Activated gamma-delta T cell treated with anti-CD3 and anti-CD28 coated beads, Interleukin-2, amount 50 U/mL, for 16 hours (primary cell): ENCODE measurements at regions not wholly inside any gene's neighbourhood (a gene's known extent, or its start where the extent isn't known, plus 50 kb on each side); places are given as distances from the start of the nearest gene placed in this dataset.
"Not testable (repeated sequence)": the region's sequence is repeated elsewhere in the genome, so short reads cannot be mapped to it uniquely, and the experiment has no call there.

Experiments used
- DNase-seq: peaks from one replicate; pipeline ENCODE4 v3.0.0-alpha.2; 2020; ENCODE audit warnings: low read depth

DNA sequence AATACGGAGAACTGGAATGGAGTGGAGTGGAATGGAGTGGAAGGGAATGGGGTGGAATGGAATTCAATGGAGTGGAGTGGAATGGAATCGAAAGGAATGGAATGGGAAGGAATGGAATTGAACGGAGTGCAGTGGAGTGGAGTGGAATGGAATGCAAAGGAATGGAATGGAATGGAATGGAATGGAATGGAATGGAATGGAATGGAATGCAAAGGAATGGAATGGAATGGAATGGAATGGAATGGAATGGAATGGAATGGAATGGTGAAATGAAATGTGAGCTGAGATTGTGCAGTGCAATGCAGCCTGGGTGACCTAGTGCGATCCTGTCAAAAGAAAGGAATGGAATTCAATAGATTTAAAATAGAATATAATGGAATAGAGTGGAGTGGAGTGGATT lies 357.3 kb upstream of the WSB1 start:
- DNase-seq: not testable (repeated sequence)

DNA sequence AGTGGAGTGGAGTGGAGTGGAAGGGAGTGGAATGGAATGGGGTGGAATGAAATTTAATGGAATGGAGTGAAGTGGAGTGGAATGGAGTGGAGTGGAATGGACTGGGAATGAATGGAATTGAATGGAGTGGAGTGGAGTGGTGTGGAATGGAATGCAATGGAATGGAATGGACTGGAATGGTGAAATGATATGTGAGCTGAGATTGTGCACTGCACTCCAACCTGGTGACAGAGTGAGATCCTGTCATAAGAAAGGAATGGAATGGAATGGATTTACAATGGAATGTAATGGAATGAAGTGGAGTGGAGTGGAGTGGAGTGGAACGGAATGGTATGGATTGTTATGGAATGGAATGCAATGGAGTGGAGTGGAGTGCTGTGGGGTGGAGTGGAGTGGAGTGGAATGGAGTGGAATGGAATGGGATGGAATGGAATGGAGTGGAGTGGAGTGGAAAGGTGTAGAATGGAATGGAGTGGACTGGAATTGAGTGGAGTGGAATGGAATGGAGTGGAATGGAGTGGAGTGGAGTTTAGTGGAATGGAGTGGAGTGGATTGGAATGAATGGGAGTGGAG lies 356.1 kb upstream of the WSB1 start:
- DNase-seq: not testable (repeated sequence)

DNA sequence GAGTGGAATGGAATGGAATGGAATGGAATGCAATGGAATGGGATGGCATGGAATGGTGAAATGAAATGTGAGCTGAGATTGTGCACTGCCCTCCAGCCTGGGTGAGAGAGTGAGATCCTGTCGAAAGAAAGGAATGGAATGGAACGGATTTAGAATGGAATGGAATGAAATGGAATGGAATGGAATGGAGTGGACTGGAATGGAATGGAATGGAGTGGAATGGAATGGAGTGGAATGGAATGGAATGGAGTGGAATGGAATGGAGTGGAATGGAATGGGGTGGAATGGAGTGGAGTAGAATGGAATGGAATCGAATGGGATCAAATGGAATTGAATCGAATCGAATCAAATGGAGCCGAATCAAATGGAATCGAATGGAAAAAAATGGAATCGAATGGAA lies 354.2 kb upstream of the WSB1 start:
- not testable (repeated sequence) for DNase-seq

DNA sequence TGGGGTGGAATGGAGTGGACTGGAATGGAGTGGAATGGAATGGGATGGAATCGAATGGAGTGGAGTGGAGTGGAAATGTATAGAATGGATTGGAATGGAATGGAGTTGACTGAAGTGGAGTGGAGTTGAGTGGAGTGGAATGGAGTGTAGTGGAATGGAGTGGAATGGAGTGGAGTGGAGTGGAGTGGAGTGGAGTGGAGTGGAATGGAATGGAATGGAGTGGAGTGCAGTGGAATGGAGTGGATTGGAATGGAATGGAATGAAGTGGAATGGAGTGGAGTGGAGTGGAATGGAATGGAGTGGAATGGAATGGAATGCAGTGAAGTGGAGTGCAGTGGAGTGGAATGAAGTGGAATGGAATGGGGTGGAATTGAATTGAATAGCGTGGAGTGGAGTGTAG lies 353.3 kb upstream of the WSB1 start:
- DNase-seq: not testable (repeated sequence)

DNA sequence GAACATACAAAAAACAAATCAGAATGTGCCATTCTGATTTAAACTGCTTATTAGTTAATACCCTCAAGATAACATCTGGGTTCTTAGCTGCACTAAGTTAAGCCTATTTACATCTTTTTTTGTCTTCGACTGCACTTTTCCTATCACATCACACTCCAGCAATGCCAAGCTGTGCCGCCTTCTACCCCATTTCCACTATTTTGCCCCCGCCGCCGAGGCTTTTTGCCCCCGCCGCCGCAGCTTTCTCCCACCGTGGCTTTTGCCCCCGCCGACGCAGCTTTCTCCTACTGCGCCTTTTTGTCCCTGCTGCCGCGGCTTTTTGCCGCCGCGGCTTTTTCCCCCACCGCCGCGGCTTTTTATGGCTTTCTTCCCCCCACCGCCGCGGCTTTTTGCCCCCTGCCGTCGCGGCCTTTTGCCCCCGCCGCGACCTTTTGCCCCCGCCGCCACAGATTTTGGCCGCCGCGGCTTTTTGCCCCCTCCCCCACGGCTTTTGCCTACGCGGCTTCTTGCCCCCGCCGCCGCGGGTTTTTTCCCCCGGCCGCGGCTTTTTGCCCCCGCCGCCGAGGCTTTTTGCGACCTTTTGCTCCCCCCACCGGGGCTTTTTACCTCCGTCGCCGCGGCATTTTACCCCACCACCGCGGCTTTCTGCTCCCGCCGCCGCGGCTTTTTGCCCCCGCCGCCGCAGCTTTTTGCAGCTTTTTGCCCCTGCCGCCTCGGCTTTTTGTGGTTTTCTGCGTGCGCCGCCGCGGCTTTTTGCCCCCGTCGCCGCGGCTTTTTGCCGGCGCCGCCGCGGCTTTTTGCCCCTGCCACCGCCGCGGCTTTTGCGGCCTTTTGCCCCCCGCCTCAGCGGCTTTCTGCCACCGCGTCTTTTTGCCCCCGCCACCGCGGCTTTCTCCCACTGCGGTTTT lies 331.4 kb upstream of the WSB1 start:
- no peak for DNase-seq

DNA sequence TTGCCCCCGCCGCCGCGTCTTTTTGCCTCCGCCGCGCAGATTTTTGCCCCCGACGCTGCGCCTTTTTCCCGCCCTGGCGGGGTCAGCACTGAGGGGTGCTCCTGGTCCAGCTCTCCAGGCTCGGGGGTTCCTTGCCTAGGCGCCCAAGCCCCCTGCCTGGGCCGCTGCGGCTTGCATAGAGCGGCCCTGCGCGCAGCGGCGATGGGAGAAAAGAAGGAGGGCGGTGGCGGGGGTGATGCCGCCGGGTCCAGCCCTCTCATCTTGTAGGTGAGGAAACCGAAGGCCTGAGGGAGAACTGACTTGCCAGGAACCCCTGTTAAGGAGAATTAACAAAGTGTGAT lies 330.8 kb upstream of the WSB1 start:
- no peak for DNase-seq

DNA sequence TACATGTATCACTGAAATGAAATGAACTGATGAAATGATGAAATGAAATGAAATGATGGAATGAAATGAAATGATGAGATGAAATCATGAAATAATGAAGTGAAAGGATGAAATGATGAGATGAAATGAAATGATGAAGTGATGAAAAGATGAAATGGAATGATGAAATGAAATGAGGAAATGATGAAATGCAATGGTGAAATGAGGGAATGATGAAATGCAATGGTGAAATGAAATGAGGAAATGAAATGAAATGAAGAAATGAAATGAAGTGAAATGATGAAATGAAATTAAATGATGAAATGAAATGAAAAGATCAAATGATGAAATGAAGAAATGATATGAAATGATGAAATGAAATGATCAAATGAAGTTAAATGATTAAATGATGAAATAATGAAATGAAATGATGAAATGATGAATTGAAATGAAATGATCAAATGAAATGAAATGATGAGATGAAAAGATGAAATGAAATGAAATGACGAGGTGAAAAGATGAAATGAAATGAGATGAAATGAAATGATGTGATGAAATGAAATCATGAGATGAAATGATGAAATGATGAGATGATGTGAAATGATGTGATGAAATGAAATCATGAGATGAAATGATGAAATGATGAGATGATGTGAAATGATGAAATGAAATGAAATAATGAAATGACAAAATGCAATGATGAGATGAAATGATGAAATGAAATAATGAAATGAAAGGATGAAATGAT lies 327.9 kb upstream of the WSB1 start:
- not testable (repeated sequence) for DNase-seq

DNA sequence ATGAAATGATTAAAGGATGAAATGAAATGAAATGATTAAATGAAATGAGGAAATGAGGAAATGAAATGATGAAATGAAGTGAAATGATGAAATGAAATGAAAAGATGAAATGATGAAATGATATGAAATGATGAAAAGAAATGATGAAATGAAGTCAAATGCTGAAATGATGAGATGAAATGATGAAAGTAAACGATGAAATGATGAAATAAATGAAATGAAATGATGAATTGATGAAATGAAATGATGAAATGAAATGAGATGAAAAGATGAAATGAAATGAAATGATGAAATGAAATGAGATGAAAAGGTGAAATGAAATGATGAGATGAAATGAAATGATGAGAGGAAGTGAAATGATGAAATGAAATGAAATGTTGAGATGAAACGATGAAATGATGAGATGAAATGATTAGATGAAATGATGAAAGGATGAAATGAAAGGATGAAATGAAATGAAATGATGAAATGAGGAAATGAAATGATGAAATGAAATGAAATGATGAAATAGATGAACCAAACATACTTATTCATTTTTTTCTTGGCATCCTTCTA lies 327.2 kb upstream of the WSB1 start:
- DNase-seq: not testable (repeated sequence)

DNA sequence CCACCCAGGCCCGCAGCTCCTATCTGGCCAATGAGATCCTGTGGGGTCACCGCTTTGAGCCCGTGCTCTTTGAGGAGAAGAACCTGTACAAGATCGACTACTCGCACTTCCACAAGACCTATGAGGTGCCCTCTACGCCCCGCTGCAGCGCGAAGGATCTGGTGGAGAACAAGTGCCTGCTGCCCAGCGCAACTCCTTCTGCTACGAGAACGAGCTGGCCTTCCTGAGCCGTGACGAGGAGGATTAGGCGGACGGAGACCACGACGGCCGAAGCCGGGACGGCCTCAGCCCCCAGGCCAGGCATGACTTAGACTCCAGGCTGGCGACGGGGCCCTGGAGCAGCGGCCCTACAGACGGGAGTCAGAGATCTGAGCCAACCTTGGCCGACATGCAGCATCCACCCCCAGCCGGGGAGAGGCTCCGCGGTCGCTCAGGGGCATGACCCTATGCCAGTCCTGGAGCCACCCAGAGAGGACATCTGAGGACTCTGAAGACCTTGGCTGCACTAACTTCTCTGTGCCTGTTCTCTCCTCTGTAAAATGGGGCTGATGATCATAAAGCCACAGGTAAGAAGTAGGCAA lies 312.0 kb upstream of the WSB1 start:
- DNase-seq: not testable (repeated sequence)

DNA sequence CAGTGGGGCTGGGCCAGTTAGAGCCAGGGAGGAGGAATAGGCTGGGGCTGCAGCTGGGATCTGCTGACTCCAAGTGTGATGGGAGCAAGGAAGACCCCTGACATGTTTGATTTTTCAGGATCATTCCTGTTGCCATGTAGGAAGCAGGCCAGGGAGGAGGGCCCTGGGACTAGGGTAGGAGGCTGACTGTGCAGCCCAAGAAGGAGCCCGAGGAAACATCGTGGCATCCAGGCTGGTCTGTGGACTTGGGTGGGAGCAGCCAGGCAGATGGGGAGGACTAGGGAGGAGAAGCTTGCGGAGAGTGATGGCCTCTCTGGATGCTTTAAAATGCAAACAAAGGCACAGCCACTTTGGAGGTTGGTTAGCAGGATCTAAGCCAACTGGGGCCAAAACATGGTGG lies 311.4 kb upstream of the WSB1 start:
- not testable (repeated sequence) for DNase-seq

DNA sequence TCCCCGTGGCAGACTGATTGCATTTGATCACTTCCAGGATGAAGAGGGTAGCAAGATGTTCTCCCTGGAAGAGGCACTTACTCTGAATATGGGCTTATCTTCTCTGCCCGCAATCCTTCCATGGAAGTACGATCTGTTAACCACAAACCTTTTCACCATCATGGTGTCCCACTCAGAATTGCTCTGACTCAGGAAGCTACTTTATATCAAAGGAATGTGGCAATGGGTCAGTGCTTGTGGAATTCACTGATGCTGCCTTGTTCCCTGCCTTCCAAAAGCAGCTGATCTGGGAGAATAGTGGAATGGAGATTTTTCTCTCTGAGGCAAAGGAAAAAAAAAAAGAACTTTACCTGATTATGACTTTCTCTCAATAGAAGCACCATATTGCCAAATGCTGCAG lies 306.1 kb upstream of the WSB1 start:
- not testable (repeated sequence) for DNase-seq

DNA sequence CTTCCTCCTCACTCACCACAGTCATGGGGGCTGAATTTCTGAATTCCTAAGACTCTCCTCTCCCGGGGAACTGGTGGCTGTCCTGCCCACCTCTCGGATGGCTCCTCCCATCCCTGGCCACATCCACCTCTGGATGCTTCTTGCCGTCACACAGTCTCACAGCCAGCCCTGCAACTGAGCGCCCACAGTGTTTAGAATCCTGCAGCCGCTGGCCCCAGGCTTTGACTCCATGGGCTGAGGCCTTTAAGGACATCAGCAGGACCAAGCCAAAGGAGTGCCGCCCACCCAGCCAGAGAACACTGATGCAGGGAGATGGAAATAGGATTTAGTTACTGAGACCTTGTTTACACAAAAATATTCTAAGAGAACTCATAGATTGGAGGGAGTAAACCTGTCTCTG lies 299.3 kb upstream of the WSB1 start:
- not testable (repeated sequence) for DNase-seq

DNA sequence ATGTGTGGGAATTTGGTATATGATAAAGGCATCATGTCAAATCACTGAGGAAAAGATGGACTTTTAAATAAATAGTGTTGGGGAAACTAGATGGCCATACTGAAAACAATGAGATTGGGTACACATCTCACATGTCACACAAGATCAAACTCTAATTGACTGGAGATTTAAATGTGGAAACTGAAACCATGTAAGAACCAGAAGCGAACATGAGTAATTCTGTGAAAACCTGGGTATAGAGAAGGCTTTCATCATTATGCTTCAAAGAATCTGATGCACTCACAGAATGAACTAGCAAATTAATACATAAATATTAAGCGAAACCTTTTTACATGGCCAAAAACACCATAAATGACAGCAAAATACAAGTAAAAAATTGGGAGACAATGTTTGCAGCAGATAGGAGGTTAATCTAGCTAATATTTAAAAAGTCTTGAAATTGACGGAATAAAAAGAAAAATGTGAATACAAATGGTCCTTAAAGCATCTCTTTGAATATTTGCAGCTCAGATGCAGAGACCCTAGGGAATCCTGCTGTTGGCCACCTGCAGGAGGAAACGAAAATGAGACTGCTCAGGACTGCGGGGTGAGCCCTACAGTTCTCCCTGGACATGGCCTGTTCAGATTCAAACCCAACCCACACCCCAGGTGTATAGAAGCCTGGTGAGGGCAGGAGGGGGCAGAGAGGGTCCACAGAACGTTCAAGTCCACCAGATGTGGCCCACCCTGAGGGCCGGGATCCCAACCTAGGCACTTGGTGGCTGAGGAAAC lies 297.6 kb upstream of the WSB1 start:
- not testable (repeated sequence) for DNase-seq

DNA sequence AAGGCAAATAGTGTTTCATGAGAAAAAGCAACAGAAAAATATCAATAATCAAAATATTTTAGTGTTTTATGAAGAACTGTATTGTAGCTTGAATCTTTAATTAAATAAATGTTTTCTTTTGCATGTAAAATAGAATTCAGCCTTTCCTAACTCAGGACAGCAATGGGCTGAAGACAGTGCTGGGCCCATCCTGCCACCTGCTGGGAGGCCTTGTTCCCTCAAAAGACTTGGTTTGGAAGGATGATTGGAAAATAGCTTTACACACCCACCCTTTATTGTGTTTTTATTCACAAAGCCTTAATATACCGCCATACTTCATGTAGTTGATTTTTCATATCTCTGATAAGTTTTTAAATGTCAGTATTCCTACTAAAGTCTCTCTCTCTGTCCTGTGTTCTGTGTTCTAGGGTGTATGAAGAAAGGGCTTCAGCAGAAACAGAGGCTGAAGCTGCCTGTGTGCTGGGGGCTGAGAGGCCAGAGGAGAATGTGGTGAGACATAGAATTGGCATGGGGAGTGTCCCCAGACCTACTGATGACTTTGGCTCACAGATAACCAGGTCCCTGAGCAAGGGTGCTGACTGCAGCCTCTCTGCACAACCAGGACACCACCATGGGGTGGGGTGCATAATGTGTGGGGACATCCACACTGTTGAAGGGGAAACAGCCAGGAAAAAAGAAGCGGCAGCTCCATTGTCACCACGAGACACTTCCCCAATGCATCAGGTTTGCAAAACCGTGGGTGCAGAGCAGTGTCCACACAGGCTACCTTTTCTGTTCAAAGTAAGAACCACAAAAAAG lies 286.0 kb upstream of the WSB1 start:
- not testable (repeated sequence) for DNase-seq

DNA sequence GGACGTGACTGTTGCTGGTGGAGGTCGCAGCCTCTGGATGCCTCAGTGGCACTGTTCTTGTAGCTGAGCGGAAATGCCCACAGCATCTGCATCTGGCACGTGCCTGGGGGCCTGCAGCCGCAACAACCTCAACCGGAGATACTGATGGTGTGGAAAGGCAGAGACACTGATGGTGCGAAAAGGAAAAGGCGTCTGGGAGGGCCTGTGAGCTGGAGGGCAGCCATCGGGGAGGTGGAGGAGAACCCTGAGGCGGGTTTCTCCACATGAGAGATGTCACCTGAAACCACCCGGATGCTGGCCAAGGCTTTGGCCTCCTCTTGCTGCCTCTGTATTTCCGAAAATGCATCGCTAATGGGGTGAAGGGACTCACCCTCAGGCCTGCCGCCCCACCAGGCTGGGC lies 284.8 kb upstream of the WSB1 start:
- DNase-seq: no peak

DNA sequence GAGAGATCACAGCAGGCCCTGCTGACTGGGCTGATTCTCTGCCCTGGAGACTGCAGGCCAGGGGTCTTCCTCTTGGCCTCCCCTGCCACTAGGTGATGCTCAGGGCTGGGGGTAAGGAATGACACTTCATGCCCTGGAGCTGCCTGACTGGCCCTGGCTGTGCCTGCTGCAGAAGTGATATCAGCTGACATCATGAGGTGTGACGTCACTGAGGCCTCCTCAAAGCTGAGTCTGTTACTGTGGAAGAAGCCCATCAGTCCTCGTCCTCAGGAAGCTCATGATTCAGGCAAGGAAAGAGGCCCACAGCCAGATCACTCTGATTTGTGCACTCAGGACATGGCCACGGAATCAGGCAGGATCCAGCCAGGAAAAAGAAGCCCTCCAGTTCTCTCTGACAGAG lies 283.8 kb upstream of the WSB1 start:
- DNase-seq: not testable (repeated sequence)

DNA sequence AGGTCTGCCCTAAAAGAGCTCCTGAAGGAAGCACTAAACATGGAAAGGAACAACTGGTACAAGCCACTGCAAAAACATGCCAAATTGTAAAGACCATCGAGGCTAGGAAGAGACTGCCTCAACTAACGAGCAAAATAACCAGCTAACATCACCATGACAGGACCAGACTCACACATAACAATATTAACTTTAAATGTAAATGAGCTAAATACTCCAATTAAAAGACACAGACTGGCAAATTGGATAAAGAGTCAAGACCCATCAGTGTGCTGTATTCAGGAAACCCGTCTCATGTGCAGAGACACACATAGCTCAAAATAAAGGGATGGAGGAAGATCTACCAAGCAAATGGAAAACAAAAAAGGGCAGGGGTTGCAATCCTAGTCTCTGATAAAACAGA lies 263.4 kb upstream of the WSB1 start:
- not testable (repeated sequence) for DNase-seq

DNA sequence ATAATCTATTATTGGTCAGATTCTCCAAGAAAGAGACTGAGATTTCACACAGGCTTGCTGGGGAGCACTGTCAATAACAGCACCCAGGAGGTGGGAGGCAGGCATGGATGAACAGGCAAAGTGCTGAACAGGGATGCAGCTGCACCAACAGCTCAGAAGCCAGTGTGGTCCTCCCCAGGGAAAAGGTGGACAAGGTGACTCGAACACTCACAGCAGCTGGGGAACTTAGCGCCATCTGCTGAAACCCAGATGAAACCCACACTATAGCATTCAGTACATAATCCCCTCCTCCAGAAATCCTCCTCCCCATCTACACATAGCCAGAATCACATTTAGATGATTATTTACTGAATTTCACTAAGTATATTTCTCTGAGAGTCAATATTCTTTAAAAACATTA lies 255.2 kb upstream of the WSB1 start:
- no peak for DNase-seq

DNA sequence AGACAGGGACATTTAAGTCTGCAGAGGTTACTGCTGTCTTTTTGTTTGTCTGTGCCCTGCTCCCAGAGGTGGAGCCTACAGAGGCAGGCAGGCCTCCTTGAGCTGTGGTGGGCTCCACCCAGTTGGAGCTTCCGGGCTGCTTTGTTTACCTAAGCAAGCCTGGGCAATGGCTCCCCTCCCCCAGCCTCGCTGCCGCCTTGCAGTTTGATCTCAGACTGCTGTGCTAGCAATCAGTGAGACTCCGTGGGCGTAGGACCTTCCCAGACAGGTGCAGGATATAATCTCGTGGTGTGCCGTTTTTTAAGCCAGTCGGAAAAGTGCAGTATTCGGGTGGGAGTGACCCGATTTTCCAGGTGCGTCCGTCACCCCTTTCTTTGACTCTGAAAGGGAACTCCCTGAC lies 248.9 kb upstream of the WSB1 start:
- DNase-seq: not testable (repeated sequence)

DNA sequence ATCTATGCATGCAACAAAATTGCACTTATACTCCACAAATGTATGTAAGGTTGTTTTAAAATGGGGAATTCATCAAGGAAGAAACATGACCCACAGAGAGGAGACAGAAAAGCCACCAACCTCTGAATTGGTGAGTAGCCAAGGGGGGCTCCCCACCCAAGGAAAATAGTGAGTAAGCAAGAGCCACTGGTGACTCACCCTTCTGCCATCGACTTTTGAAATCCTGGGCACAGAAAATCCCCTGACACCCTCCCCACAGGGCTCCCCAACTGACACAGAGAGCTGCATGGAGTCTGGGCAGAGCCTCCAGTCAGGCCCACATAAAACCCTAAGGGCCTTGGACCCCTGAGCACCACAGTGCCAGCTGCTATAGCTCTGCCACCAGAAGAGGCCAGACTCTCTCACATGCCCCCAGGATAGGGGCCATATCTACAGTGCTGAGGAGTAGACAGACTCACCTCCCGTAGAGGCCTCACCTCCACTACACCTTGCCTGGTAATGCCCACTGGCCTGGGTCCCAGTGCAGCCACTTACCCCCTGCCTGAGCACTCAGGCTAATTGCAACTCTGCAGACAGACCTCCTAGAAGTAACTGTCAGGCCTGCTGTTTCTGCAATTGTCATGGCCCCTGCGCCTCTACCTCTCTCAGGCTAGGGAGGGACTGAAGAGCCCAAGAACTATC lies 244.7 kb upstream of the WSB1 start:
- no peak for DNase-seq
